ENCODE measurements at regions not wholly inside any gene's neighbourhood (a gene's known extent, or its start where the extent isn't known, plus 50 kb on each side); places are given as distances from the start of the nearest gene placed in this dataset.

- no peak for TF ChIP-seq POLR2A (IDR thresholded peaks at IDR 0.05)
- no peak for TF ChIP-seq CTCF (IDR thresholded peaks at IDR 0.05)
Observed at GRCh38 chr12:89244536-89244935, 107.8 kb downstream of the DUSP6 start.

All from gastroesophageal sphincter (tissue), 3 donors.